ENCODE measurements at regions not wholly inside any gene's neighbourhood (a gene's known extent, or its start where the extent isn't known, plus 50 kb on each side); places are given as distances from the start of the nearest gene placed in this dataset.

GRCh38 chr7:52938455-52939133, 96.8 kb upstream of the POM121L12 start:
- Histone ChIP-seq H3K27me3 (ENCODE audit: control insufficient read depth, insufficient read depth, low read length) (no peaks in the 10 kb centered on the region), H3K4me3 (ENCODE audit: low read length) (no peak overlapping the region), H3K9me3 (ENCODE audit: control insufficient read depth, low read depth, low read length) (no peaks in the 10 kb centered on the region), H3K9ac (ENCODE audit: low read length) (no peak overlapping the region), H3K36me3 (ENCODE audit: control insufficient read depth, low read depth, low read length) (no peaks in the 10 kb centered on the region), H3K4me1 (ENCODE audit: control insufficient read depth, low read depth, low read length) (no peaks in the 10 kb centered on the region), H3K27ac (ENCODE audit: low read length) (no peak overlapping the region)

GRCh38 chr7:52936750-52937149, 98.7 kb upstream of the POM121L12 start:
- no peaks in the 10 kb centered on the region for H3K4me1 ChIP-seq (ENCODE audit: control insufficient read depth, low read depth, low read length)
- H3K9me3 ChIP-seq (ENCODE audit: control insufficient read depth, low read depth, low read length), result no peaks in the 10 kb centered on the region
- no peak overlapping the region for H3K4me3 ChIP-seq (ENCODE audit: low read length)

GRCh38 chr7:52928591-52928990, 106.8 kb upstream of the POM121L12 start:
- Histone ChIP-seq H3K27me3 (ENCODE audit: control insufficient read depth, insufficient read depth, low read length) (no peaks in the 10 kb centered on the region), H3K9me3 (ENCODE audit: control insufficient read depth, low read depth, low read length) (no peaks in the 10 kb centered on the region), H3K36me3 (ENCODE audit: control insufficient read depth, low read depth, low read length) (no peaks in the 10 kb centered on the region), H3K9ac (ENCODE audit: low read length) (no peak overlapping the region), H3K4me3 (ENCODE audit: low read length) (no peak overlapping the region), H3K27ac (ENCODE audit: low read length) (no peak overlapping the region), H3K4me1 (ENCODE audit: control insufficient read depth, low read depth, low read length) (no peaks in the 10 kb centered on the region)

More at GRCh38 chr7:52936750-52937149, 98.7 kb upstream of the POM121L12 start:
- Histone ChIP-seq H3K27me3 (ENCODE audit: control insufficient read depth, insufficient read depth, low read length) (no peaks in the 10 kb centered on the region), H3K27ac (ENCODE audit: low read length) (no peak overlapping the region), H3K36me3 (ENCODE audit: control insufficient read depth, low read depth, low read length) (no peaks in the 10 kb centered on the region), H3K9ac (ENCODE audit: low read length) (no peak overlapping the region)

- Histone ChIP-seq H3K4me3 (ENCODE audit: low read length) (no peak overlapping the region), H3K9me3 (ENCODE audit: control insufficient read depth, low read depth, low read length) (no peaks in the 10 kb centered on the region), H3K27me3 (ENCODE audit: control insufficient read depth, insufficient read depth, low read length) (no peaks in the 10 kb centered on the region), H3K27ac (ENCODE audit: low read length) (no peak overlapping the region), H3K4me1 (ENCODE audit: control insufficient read depth, low read depth, low read length) (no peaks in the 10 kb centered on the region), H3K36me3 (ENCODE audit: control insufficient read depth, low read depth, low read length) (no peaks in the 10 kb centered on the region), H3K9ac (ENCODE audit: low read length) (no peak overlapping the region)
These were observed 110.1 kb upstream of the POM121L12 start for GRCh38 chr7:52925332-52925731.

GRCh38 chr7:52920977-52921376, 114.5 kb upstream of the POM121L12 start:
- peaks cover 13% of the 10 kb centered on the region for H3K4me1 ChIP-seq (ENCODE audit: control insufficient read depth, low read depth, low read length)
- no peak overlapping the region for H3K4me3 ChIP-seq (ENCODE audit: low read length)
- H3K27me3 ChIP-seq (ENCODE audit: control insufficient read depth, insufficient read depth, low read length), result no peaks in the 10 kb centered on the region
- H3K27ac ChIP-seq (ENCODE audit: low read length), result no peak overlapping the region
- no peak overlapping the region for H3K9ac ChIP-seq (ENCODE audit: low read length)
- H3K36me3 ChIP-seq (ENCODE audit: control insufficient read depth, low read depth, low read length), result no peaks in the 10 kb centered on the region
- H3K9me3 ChIP-seq (ENCODE audit: control insufficient read depth, low read depth, low read length), result no peaks in the 10 kb centered on the region

- Histone ChIP-seq H3K4me1 (ENCODE audit: control insufficient read depth, low read depth, low read length) (peaks cover 14% of the 10 kb centered on the region), H3K4me3 (ENCODE audit: low read length) (no peak overlapping the region), H3K27ac (ENCODE audit: low read length) (no peak overlapping the region), H3K9me3 (ENCODE audit: control insufficient read depth, low read depth, low read length) (no peaks in the 10 kb centered on the region), H3K9ac (ENCODE audit: low read length) (no peak overlapping the region), H3K36me3 (ENCODE audit: control insufficient read depth, low read depth, low read length) (no peaks in the 10 kb centered on the region), H3K27me3 (ENCODE audit: control insufficient read depth, insufficient read depth, low read length) (no peaks in the 10 kb centered on the region)
These were observed 117.4 kb upstream of the POM121L12 start for GRCh38 chr7:52917982-52918578.

- no peak overlapping the region for H3K4me3 ChIP-seq (ENCODE audit: low read length)
- peaks cover 10% of the 10 kb centered on the region for H3K9me3 ChIP-seq (ENCODE audit: control insufficient read depth, low read depth, low read length)
- peaks cover 7% of the 10 kb centered on the region for H3K4me1 ChIP-seq (ENCODE audit: control insufficient read depth, low read depth, low read length)
- H3K36me3 ChIP-seq (ENCODE audit: control insufficient read depth, low read depth, low read length), result no peaks in the 10 kb centered on the region
- H3K27me3 ChIP-seq (ENCODE audit: control insufficient read depth, insufficient read depth, low read length), result no peaks in the 10 kb centered on the region
- H3K27ac ChIP-seq (ENCODE audit: low read length), result no peak overlapping the region
- no peak overlapping the region for H3K9ac ChIP-seq (ENCODE audit: low read length)
These were observed 123.6 kb upstream of the POM121L12 start for GRCh38 chr7:52911795-52912194.

- H3K4me3 ChIP-seq (ENCODE audit: low read length), result no peak overlapping the region
- H3K9ac ChIP-seq (ENCODE audit: low read length), result no peak overlapping the region
- peaks cover 10% of the 10 kb centered on the region for H3K9me3 ChIP-seq (ENCODE audit: control insufficient read depth, low read depth, low read length)
- H3K27ac ChIP-seq (ENCODE audit: low read length), result no peak overlapping the region
- H3K27me3 ChIP-seq (ENCODE audit: control insufficient read depth, insufficient read depth, low read length), result no peaks in the 10 kb centered on the region
- H3K4me1 ChIP-seq (ENCODE audit: control insufficient read depth, low read depth, low read length), result peaks cover 3% of the 10 kb centered on the region
- H3K36me3 ChIP-seq (ENCODE audit: control insufficient read depth, low read depth, low read length), result no peaks in the 10 kb centered on the region
These were observed 124.1 kb upstream of the POM121L12 start for GRCh38 chr7:52911326-52911725.

GRCh38 chr7:52909935-52910334, 125.5 kb upstream of the POM121L12 start:
- H3K27ac ChIP-seq (ENCODE audit: low read length), result no peak overlapping the region
- H3K9me3 ChIP-seq (ENCODE audit: control insufficient read depth, low read depth, low read length), result peaks cover 10% of the 10 kb centered on the region
- no peak overlapping the region for H3K9ac ChIP-seq (ENCODE audit: low read length)
- no peaks in the 10 kb centered on the region for H3K4me1 ChIP-seq (ENCODE audit: control insufficient read depth, low read depth, low read length)
- no peak overlapping the region for H3K4me3 ChIP-seq (ENCODE audit: low read length)
- H3K27me3 ChIP-seq (ENCODE audit: control insufficient read depth, insufficient read depth, low read length), result no peaks in the 10 kb centered on the region
- H3K36me3 ChIP-seq (ENCODE audit: control insufficient read depth, low read depth, low read length), result no peaks in the 10 kb centered on the region

- Histone ChIP-seq H3K9ac (ENCODE audit: low read length) (no peak overlapping the region), H3K9me3 (ENCODE audit: control insufficient read depth, low read depth, low read length) (peaks cover 10% of the 10 kb centered on the region), H3K4me3 (ENCODE audit: low read length) (no peak overlapping the region), H3K27ac (ENCODE audit: low read length) (no peak overlapping the region), H3K27me3 (ENCODE audit: control insufficient read depth, insufficient read depth, low read length) (no peaks in the 10 kb centered on the region), H3K4me1 (ENCODE audit: control insufficient read depth, low read depth, low read length) (no peaks in the 10 kb centered on the region), H3K36me3 (ENCODE audit: control insufficient read depth, low read depth, low read length) (no peaks in the 10 kb centered on the region)
These were observed 126.3 kb upstream of the POM121L12 start for GRCh38 chr7:52909131-52909530.

- Histone ChIP-seq H3K27me3 (ENCODE audit: control insufficient read depth, insufficient read depth, low read length) (no peaks in the 10 kb centered on the region), H3K36me3 (ENCODE audit: control insufficient read depth, low read depth, low read length) (no peaks in the 10 kb centered on the region), H3K9ac (ENCODE audit: low read length) (no peak overlapping the region), H3K4me1 (ENCODE audit: control insufficient read depth, low read depth, low read length) (no peaks in the 10 kb centered on the region), H3K4me3 (ENCODE audit: low read length) (no peak overlapping the region), H3K27ac (ENCODE audit: low read length) (no peak overlapping the region), H3K9me3 (ENCODE audit: control insufficient read depth, low read depth, low read length) (no peaks in the 10 kb centered on the region)
These were observed 137.7 kb upstream of the POM121L12 start for GRCh38 chr7:52897713-52898112.

- Histone ChIP-seq H3K36me3 (ENCODE audit: control insufficient read depth, low read depth, low read length) (no peaks in the 10 kb centered on the region), H3K9me3 (ENCODE audit: control insufficient read depth, low read depth, low read length) (no peaks in the 10 kb centered on the region), H3K4me1 (ENCODE audit: control insufficient read depth, low read depth, low read length) (no peaks in the 10 kb centered on the region), H3K27ac (ENCODE audit: low read length) (no peak overlapping the region), H3K27me3 (ENCODE audit: control insufficient read depth, insufficient read depth, low read length) (no peaks in the 10 kb centered on the region), H3K4me3 (ENCODE audit: low read length) (no peak overlapping the region), H3K9ac (ENCODE audit: low read length) (no peak overlapping the region)
These were observed 138.1 kb upstream of the POM121L12 start for GRCh38 chr7:52897288-52897687.

Measured in iPS-18a (cell line).